ENCODE measurements at regions not wholly inside any gene's neighbourhood (a gene's known extent, or its start where the extent isn't known, plus 50 kb on each side); places are given as distances from the start of the nearest gene placed in this dataset.

DNA sequence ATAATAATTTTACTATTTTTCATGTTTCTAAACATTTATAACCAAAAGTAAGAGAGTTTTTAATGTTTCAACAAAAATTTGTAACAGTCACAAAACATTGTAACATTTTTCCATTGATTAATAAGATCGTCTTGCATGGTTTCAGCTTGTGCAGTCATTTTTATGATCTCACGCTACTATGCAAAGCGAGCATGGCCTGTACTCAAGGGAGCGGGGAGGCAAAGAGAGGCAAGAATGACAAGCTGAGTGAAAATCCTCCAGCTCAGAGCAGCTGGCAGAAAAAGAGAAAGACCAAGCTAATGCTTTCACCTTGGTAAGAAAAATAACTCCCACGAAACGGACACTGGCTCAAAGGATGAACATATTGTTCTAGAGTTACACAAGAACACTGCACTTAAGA, 90.0 kb upstream of the SV2C start:
- TF ChIP-seq CTCF (IDR thresholded peaks at IDR 0.05) (no peak), POLR2A (IDR thresholded peaks at IDR 0.05) (no peak)
- Histone ChIP-seq H3K9me3 (no peaks in the 10 kb centered on the region), H3K27me3 (no peaks in the 10 kb centered on the region), H3K36me3 (no peaks in the 10 kb centered on the region), H3K4me3 (no peak overlapping the region), H3K27ac (no peak overlapping the region), H3K4me1 (no peaks in the 10 kb centered on the region)
- DNase-seq = no peak

DNA sequence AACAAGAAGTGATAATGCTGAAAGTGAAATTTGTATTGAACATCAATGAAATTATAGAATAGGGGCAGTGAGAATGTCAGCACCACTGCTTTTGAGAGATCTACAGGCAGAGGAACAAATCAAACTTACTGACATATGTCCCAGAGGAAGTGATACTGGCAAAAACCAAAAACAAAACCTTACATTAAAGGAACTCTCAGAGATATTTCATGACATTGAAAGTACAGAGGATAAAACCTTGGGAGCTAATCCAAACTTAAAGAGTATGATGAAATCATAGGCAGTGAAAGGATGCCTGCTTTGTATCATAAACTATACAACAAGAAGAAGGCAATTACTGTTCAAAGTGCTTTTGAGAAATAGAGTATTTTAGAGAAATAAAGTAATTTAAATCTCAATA, 90.4 kb upstream of the SV2C start:
- no peaks in the 10 kb centered on the region for H3K9me3 ChIP-seq
- no peak overlapping the region for H3K27ac ChIP-seq
- no peaks in the 10 kb centered on the region for H3K4me1 ChIP-seq
- no peak for DNase-seq
- TF ChIP-seq POLR2A (IDR thresholded peaks at IDR 0.05) (no peak), CTCF (IDR thresholded peaks at IDR 0.05) (no peak)
- H3K4me3 ChIP-seq = no peak overlapping the region
- no peaks in the 10 kb centered on the region for H3K27me3 ChIP-seq
- H3K36me3 ChIP-seq = no peaks in the 10 kb centered on the region

DNA sequence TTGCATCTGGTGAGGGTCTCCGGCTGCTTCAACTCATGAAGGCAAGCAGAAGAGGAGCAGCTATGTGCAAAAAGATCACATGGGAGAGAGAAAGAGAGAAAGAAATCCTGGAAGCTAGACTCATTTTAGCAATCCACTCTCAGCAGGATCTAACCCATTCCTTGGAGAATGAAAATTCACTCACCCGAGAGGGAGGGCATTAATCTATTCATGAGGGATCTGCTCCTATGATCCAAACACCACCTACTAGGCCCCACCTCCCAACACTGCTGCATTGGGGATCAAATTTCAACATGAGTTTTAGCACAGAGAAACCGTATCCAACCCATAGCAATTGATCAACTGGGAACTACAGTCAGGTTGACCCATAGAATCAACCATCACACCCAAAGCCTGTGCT, 98.1 kb upstream of the SV2C start:
- no peaks in the 10 kb centered on the region for H3K4me1 ChIP-seq
- H3K27me3 ChIP-seq = no peaks in the 10 kb centered on the region
- no peak overlapping the region for H3K4me3 ChIP-seq
- TF ChIP-seq CTCF (IDR thresholded peaks at IDR 0.05) (no peak), POLR2A (IDR thresholded peaks at IDR 0.05) (no peak)
- no peaks in the 10 kb centered on the region for H3K36me3 ChIP-seq
- no peak overlapping the region for H3K27ac ChIP-seq
- no peaks in the 10 kb centered on the region for H3K9me3 ChIP-seq
- no peak for DNase-seq

DNA sequence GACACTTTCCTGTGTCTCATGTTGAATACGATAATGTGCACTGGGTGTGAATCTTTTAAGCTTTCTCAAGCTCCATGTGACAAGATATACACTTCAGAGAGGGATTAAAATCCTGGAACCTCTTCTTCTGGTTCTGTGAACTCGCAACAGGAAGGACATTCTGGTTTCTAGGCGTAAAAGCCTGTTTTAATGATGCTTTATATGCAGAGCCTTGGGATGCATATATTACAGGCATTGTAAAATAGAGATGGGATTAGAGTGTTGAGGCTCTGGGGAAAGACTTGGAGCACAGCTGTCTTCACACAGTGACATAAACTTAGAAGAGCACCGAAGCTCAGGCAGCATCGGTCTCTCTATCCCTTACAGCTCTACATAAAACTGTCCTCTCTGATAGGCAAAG, 107.7 kb upstream of the SV2C start:
- no peak overlapping the region for H3K27ac ChIP-seq
- no peak for DNase-seq

GRCh38 chr5:75965292-75965691, 117.9 kb upstream of the SV2C start:
- H3K36me3 ChIP-seq = no peaks in the 10 kb centered on the region
- H3K27me3 ChIP-seq = no peaks in the 10 kb centered on the region
- no peaks in the 10 kb centered on the region for H3K4me1 ChIP-seq
- H3K9me3 ChIP-seq = no peaks in the 10 kb centered on the region
- TF ChIP-seq POLR2A (IDR thresholded peaks at IDR 0.05) (no peak), CTCF (IDR thresholded peaks at IDR 0.05) (no peak)
- no peak overlapping the region for H3K4me3 ChIP-seq
- H3K27ac ChIP-seq = no peak overlapping the region
- DNase-seq = no peak

More for the DNA sequence above, 107.7 kb upstream of the SV2C start:
- no peaks in the 10 kb centered on the region for H3K9me3 ChIP-seq
- H3K4me1 ChIP-seq = no peaks in the 10 kb centered on the region
- H3K36me3 ChIP-seq = no peaks in the 10 kb centered on the region
- H3K4me3 ChIP-seq = no peak overlapping the region
- no peak for TF ChIP-seq CTCF (IDR thresholded peaks at IDR 0.05)
- TF ChIP-seq POLR2A (IDR thresholded peaks at IDR 0.05) = no peak
- no peaks in the 10 kb centered on the region for H3K27me3 ChIP-seq

DNA sequence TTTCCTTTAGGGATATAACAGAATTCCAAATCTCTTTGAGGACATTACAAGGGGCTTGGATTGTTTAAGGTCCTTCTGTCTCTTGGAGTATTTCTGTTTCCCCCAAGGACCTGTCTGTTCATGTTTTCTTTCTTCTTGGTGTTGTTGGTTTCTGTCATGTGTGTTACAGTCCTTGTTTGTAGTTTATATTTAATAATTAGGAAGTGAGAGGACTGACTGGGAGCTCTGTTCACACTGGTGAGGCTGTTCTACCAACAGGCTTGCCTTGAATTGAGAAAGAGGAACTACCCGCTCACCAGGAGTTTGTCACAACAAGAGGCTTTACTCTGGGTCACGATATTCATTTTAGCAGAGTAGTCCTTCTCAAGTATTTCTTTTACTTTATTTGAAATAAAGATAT, 119.2 kb upstream of the SV2C start:
- no peak for DNase-seq
- TF ChIP-seq CTCF (IDR thresholded peaks at IDR 0.05) (no peak), POLR2A (IDR thresholded peaks at IDR 0.05) (no peak)
- Histone ChIP-seq H3K9me3 (no peaks in the 10 kb centered on the region), H3K4me3 (no peak overlapping the region), H3K36me3 (no peaks in the 10 kb centered on the region), H3K27ac (no peak overlapping the region), H3K27me3 (no peaks in the 10 kb centered on the region), H3K4me1 (no peaks in the 10 kb centered on the region)

Measured in Peyer's patch (tissue), 4 donors.